ENCODE measurements at regions not wholly inside any gene's neighbourhood (a gene's known extent, or its start where the extent isn't known, plus 50 kb on each side); places are given as distances from the start of the nearest gene placed in this dataset.

DNA sequence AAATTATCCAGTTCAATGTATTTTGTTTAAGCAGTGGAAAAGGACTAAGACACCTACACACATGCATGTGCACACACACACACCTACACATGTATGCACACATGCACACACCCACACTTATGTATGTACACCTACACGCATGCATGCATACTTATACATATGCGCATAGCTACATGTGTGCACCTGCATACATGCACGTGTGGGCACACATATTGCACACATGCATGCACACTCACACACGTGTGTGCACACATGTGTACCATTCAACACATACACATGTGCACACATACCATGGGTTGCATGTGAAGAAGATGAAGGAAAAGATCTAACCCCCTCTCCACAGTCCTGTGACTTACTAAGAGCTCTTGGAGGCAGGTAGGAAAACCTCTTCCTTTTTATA lies 122.0 kb upstream of the MAFB start:
- CTCF ChIA-PET, result no interaction called here
- no peak overlapping the region for H3K4me3 ChIP-seq (ENCODE audit: low read length)
- TF ChIP-seq CTCF (IDR thresholded peaks at IDR 0.05), result no peak
- DNase-seq, result no peak
- no peaks in the 10 kb centered on the region for H3K27me3 Mint-ChIP-seq
- H3K36me3 Mint-ChIP-seq (ENCODE audit: low read depth), result no peaks in the 10 kb centered on the region
- POLR2A ChIA-PET, result no interaction called here
- ATAC-seq (ENCODE audit: poor library complexity), result no peak
- intact Hi-C loops (cut with DNase I, micrococcal nuclease), result no loop called here
- H3K27ac ChIP-seq (ENCODE audit: low read depth in 1 of 2, low read length in 2 of 2), result no peak overlapping the region
- no peaks in the 10 kb centered on the region for H3K36me3 ChIP-seq (ENCODE audit: insufficient read depth, low read length)
- no peaks in the 10 kb centered on the region for H3K9me3 Mint-ChIP-seq
- no peaks in the 10 kb centered on the region for H3K4me1 ChIP-seq (ENCODE audit: insufficient read depth, low read length)
- no peaks in the 10 kb centered on the region for H3K27me3 ChIP-seq (ENCODE audit: control insufficient read depth in 1 of 2, insufficient read depth in 2 of 2, low read length in 2 of 2)
- H3K4me3 Mint-ChIP-seq, result no peak overlapping the region
- H3K27ac Mint-ChIP-seq, result no peak overlapping the region
- no peaks in the 10 kb centered on the region for H3K4me1 Mint-ChIP-seq (ENCODE audit: low read depth)
- no peaks in the 10 kb centered on the region for H3K9me3 ChIP-seq (ENCODE audit: control insufficient read depth in 1 of 2, insufficient read depth in 1 of 2, low read length in 2 of 2)

DNA sequence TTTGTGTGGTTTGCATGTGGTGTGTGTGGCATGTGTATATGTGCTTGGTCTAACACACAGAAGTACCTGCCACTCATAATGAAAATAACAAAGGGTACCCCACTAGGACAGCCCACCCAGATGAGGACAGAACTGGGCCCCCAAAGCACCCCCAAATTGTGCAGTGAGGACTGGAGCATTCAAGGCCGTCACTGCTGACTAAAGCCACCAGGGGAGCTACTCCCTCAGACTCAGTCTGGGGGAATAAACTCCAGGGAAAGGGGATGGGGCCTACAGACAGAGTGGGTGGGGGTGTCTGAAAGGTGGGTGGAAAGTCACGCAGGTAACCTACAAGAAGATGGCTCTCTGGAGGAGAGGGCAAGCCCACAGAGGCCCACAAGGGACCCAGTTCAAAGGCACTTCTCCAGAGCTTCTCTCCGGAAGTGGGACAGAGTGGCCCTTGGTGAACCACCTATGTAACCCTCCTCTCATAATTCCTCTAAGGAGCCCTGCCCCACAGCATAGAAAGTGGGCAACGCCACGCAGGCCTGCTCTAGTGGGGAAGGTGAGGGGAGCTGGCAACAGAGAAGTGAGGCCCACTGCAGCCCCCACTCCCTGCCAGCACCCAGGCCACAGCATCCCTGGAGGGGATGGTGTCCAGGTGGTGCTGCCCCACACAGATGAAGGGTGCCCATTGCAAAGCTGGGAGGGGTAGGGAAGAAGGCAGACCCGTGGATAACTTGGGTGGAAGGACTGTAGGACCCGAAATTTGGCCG lies 122.8 kb upstream of the MAFB start:
- H3K4me3 Mint-ChIP-seq, result no peak overlapping the region
- H3K9me3 Mint-ChIP-seq, result no peaks in the 10 kb centered on the region
- DNase-seq, result no peak
- Histone ChIP-seq H3K4me3 (ENCODE audit: low read length) (no peak overlapping the region), H3K27me3 (ENCODE audit: control insufficient read depth in 1 of 2, insufficient read depth in 2 of 2, low read length in 2 of 2) (no peaks in the 10 kb centered on the region), H3K9me3 (ENCODE audit: control insufficient read depth in 1 of 2, insufficient read depth in 1 of 2, low read length in 2 of 2) (no peaks in the 10 kb centered on the region), H3K36me3 (ENCODE audit: insufficient read depth, low read length) (no peaks in the 10 kb centered on the region), H3K27ac (ENCODE audit: low read depth in 1 of 2, low read length in 2 of 2) (no peak overlapping the region), H3K4me1 (ENCODE audit: insufficient read depth, low read length) (no peaks in the 10 kb centered on the region)
- POLR2A ChIA-PET, result no interaction called here
- CTCF ChIA-PET, result no interaction called here
- TF ChIP-seq CTCF (IDR thresholded peaks at IDR 0.05), result no peak
- H3K27me3 Mint-ChIP-seq, result no peaks in the 10 kb centered on the region
- intact Hi-C loops (cut with DNase I, micrococcal nuclease), result no loop called here
- no peak overlapping the region for H3K27ac Mint-ChIP-seq
- no peaks in the 10 kb centered on the region for H3K4me1 Mint-ChIP-seq (ENCODE audit: low read depth)
- no peak for ATAC-seq (ENCODE audit: poor library complexity)
- no peaks in the 10 kb centered on the region for H3K36me3 Mint-ChIP-seq (ENCODE audit: low read depth)

- Histone ChIP-seq H3K4me1 (ENCODE audit: insufficient read depth, low read length) (no peaks in the 10 kb centered on the region), H3K4me3 (ENCODE audit: low read length) (no peak overlapping the region), H3K27ac (ENCODE audit: low read depth in 1 of 2, low read length in 2 of 2) (no peak overlapping the region), H3K27me3 (ENCODE audit: control insufficient read depth in 1 of 2, insufficient read depth in 2 of 2, low read length in 2 of 2) (no peaks in the 10 kb centered on the region), H3K9me3 (ENCODE audit: control insufficient read depth in 1 of 2, insufficient read depth in 1 of 2, low read length in 2 of 2) (no peaks in the 10 kb centered on the region), H3K36me3 (ENCODE audit: insufficient read depth, low read length) (no peaks in the 10 kb centered on the region)
- intact Hi-C loops (cut with DNase I, micrococcal nuclease), result no loop called here
- no peak for ATAC-seq (ENCODE audit: poor library complexity)
- no peak overlapping the region for H3K27ac Mint-ChIP-seq
- TF ChIP-seq CTCF (IDR thresholded peaks at IDR 0.05), result no peak
- H3K9me3 Mint-ChIP-seq, result no peaks in the 10 kb centered on the region
- CTCF ChIA-PET, result no interaction called here
- DNase-seq, result no peak
- H3K27me3 Mint-ChIP-seq, result no peaks in the 10 kb centered on the region
- H3K36me3 Mint-ChIP-seq (ENCODE audit: low read depth), result no peaks in the 10 kb centered on the region
- no peaks in the 10 kb centered on the region for H3K4me1 Mint-ChIP-seq (ENCODE audit: low read depth)
- no peak overlapping the region for H3K4me3 Mint-ChIP-seq
- POLR2A ChIA-PET, result no interaction called here
Observed at GRCh38 chr20:40812415-40812925, 123.4 kb upstream of the MAFB start.

Data from CD4-positive, alpha-beta T cell (primary cell).